Tibial nerve (tissue), 4 donors: ENCODE measurements at regions not wholly inside any gene's neighbourhood (a gene's known extent, or its start where the extent isn't known, plus 50 kb on each side); places are given as distances from the start of the nearest gene placed in this dataset.

Source experiments
- EP300 ChIP-seq, 2 donors: sonication (generic); formaldehyde crosslinking; IDR thresholded peaks; one replicate each; pipeline ENCODE4 v1.6.1; 2017; ENCODE audit warnings: antibody characterized with exemption in 2 of 2, mild to moderate bottlenecking in 1 of 2
- TF ChIP-seq, protein P1 (sequence below), 5 experiments: fragments of 200-600 bp in 3 of 5; fragments of 450-650 bp in 2 of 5; sonication (generic) in 3 of 5; IDR thresholded peaks; one replicate each; pipeline ENCODE4 v1.5.1; 2016 to 2019; ENCODE audit warnings: antibody characterized with exemption in 5 of 5, mild to moderate bottlenecking in 3 of 5, moderate library complexity in 2 of 5

DNA sequence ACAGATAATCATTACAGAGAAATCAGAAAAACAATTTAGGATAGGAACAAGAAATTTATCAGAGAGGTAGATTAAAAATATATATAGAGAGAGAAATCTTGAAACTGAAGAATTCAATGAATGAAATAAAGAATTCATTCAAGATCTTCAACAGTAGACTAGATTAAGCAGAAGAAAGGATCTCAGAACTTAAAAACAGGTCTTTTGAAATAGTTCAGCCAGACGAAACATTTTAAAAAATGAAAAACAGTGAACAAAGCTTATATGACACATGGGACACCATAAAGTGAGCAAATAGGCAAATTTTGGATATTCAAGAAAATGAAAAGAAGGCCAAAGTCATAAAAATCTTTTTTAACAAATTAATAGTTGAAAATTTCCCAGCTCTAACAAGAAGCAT is 138.8 kb downstream of the CASP12 start:
- TF ChIP-seq, protein P1, sequence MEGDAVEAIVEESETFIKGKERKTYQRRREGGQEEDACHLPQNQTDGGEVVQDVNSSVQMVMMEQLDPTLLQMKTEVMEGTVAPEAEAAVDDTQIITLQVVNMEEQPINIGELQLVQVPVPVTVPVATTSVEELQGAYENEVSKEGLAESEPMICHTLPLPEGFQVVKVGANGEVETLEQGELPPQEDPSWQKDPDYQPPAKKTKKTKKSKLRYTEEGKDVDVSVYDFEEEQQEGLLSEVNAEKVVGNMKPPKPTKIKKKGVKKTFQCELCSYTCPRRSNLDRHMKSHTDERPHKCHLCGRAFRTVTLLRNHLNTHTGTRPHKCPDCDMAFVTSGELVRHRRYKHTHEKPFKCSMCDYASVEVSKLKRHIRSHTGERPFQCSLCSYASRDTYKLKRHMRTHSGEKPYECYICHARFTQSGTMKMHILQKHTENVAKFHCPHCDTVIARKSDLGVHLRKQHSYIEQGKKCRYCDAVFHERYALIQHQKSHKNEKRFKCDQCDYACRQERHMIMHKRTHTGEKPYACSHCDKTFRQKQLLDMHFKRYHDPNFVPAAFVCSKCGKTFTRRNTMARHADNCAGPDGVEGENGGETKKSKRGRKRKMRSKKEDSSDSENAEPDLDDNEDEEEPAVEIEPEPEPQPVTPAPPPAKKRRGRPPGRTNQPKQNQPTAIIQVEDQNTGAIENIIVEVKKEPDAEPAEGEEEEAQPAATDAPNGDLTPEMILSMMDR (IDR thresholded peaks at IDR 0.05) = no peak
- no peak for TF ChIP-seq EP300 (IDR thresholded peaks at IDR 0.05)
